Tibial nerve (tissue), 4 donors: ENCODE measurements at regions not wholly inside any gene's neighbourhood (a gene's known extent, or its start where the extent isn't known, plus 50 kb on each side); places are given as distances from the start of the nearest gene placed in this dataset.
A peak's percentile ranks its signal among the peaks of the same experiment; 100 is the strongest.

Experiments
- DNase-seq, 2 donors: peaks; one replicate each; pipeline ENCODE4 v3.0.0-alpha.2; 2019; ENCODE audit warnings: low spot score in 2 of 2
- H3K27ac ChIP-seq, 4 donors: fragments of 200-600 bp; sonication (generic) in 3 of 4; one replicate each; pipeline ENCODE4 v1.5.1; 2017 to 2019; ENCODE audit warnings: mild to moderate bottlenecking in 1 of 4
- H3K27me3 ChIP-seq, 2 donors: fragments of 200-600 bp; sonication (generic) in 1 of 2; one replicate each; pipeline versions ENCODE4 v1.5.1 to v1.6.0; 2017 to 2019
- H3K36me3 ChIP-seq, 3 donors: fragments of 200-600 bp; sonication (generic); one replicate each; pipeline ENCODE4 v1.5.1; 2018 to 2019
- H3K4me1 ChIP-seq, 4 donors: fragments of 200-600 bp; sonication (generic) in 3 of 4; one replicate each; pipeline ENCODE4 v1.5.1; 2017 to 2019
- H3K4me3 ChIP-seq, 4 donors: fragments of 200-600 bp; sonication (generic) in 3 of 4; one replicate each; pipeline ENCODE4 v1.5.1; 2017 to 2019; ENCODE audit warnings: mild to moderate bottlenecking in 1 of 4, moderate library complexity in 1 of 4
- H3K9me3 ChIP-seq, 4 donors: fragments of 200-600 bp; sonication (generic) in 3 of 4; one replicate each; pipeline ENCODE4 v1.5.1; 2017 to 2019
- CTCF ChIP-seq, 5 experiments: fragments of 200-600 bp in 3 of 5; fragments of 450-650 bp in 2 of 5; sonication (generic) in 3 of 5; IDR thresholded peaks; one replicate each; pipeline ENCODE4 v1.5.1; 2016 to 2019; ENCODE audit warnings: antibody characterized with exemption in 5 of 5, mild to moderate bottlenecking in 3 of 5, moderate library complexity in 2 of 5
- EP300 ChIP-seq, 2 donors: sonication (generic); formaldehyde crosslinking; IDR thresholded peaks; one replicate each; pipeline ENCODE4 v1.6.1; 2017; ENCODE audit warnings: antibody characterized with exemption in 2 of 2, mild to moderate bottlenecking in 1 of 2
- POLR2A ChIP-seq, 2 donors: fragments of 450-650 bp; IDR thresholded peaks; one replicate each; pipeline ENCODE4 v1.6.1; 2017; ENCODE audit warnings: antibody characterized with exemption in 2 of 2, mild to moderate bottlenecking in 2 of 2, moderate library complexity in 2 of 2
- WGBS, 2 donors: methylation state at CpG; one replicate each; pipeline ENCODE4 v1.1.5; 2018; 5-methylcytosine and 5-hydroxymethylcytosine counted together

- Histone ChIP-seq H3K27ac (no peak overlapping the region), H3K27me3 (no peaks in the 10 kb centered on the region), H3K4me3 (no peak overlapping the region), H3K36me3 (no peaks in the 10 kb centered on the region), H3K9me3 (no peaks in the 10 kb centered on the region), H3K4me1 (peaks cover 0 to 16% (median 0%) of the 10 kb centered on the region in 4 donors)
- no peak for DNase-seq
- no peak for TF ChIP-seq CTCF (IDR thresholded peaks at IDR 0.05)
- no peak for TF ChIP-seq POLR2A (IDR thresholded peaks at IDR 0.05)
- TF ChIP-seq EP300 (IDR thresholded peaks at IDR 0.05) = no peak
These were observed 61.4 kb upstream of the COPS8 start for GRCh38 chr2:237024255-237024654.

- H3K27ac ChIP-seq = peak overlapping the region in 2 of 4 donors; percentile 57 to 62
- DNase-seq = peak; percentile 21 to 61
- no peaks in the 10 kb centered on the region for H3K27me3 ChIP-seq
- TF ChIP-seq EP300 (IDR thresholded peaks at IDR 0.05) (peak in 1 of 2 donors; percentile 82), POLR2A (IDR thresholded peaks at IDR 0.05) (no peak), CTCF (IDR thresholded peaks at IDR 0.05) (no peak)
- WGBS, 2 donors = 82 to 87% methylated on average over 10 of the region's 10 CpGs
- H3K4me1 ChIP-seq = peaks cover 0 to 12% (median 0%) of the 10 kb centered on the region in 4 donors
- H3K4me3 ChIP-seq = no peak overlapping the region
- H3K9me3 ChIP-seq = no peaks in the 10 kb centered on the region
- H3K36me3 ChIP-seq = no peaks in the 10 kb centered on the region
These were observed 60.4 kb upstream of the COPS8 start for GRCh38 chr2:237025090-237025865.

GRCh38 chr2:237026981-237027711 lies 58.5 kb upstream of the COPS8 start:
- peaks cover 0 to 12% (median 0%) of the 10 kb centered on the region in 4 donors for H3K4me1 ChIP-seq
- peak in 1 of 2 donors; percentile 52 for TF ChIP-seq EP300 (IDR thresholded peaks at IDR 0.05)
- peak; percentile 73 to 95 (median 77) for TF ChIP-seq CTCF (IDR thresholded peaks at IDR 0.05)
- TF ChIP-seq POLR2A (IDR thresholded peaks at IDR 0.05) = no peak
- H3K27ac ChIP-seq = peak overlapping the region in 1 of 4 donors; percentile 44
- H3K4me3 ChIP-seq = no peak overlapping the region
- no peaks in the 10 kb centered on the region for H3K9me3 ChIP-seq
- peak; percentile 71 to 75 for DNase-seq
- no peaks in the 10 kb centered on the region for H3K27me3 ChIP-seq
- H3K36me3 ChIP-seq = no peaks in the 10 kb centered on the region
- 48 to 57% methylated on average over 8 of the region's 8 CpGs for WGBS, 2 donors

- Histone ChIP-seq H3K27me3 (no peaks in the 10 kb centered on the region), H3K4me3 (no peak overlapping the region), H3K4me1 (peaks cover 0 to 12% (median 0%) of the 10 kb centered on the region in 4 donors), H3K9me3 (no peaks in the 10 kb centered on the region), H3K27ac (no peak overlapping the region), H3K36me3 (no peaks in the 10 kb centered on the region)
- DNase-seq = no peak
- TF ChIP-seq CTCF (IDR thresholded peaks at IDR 0.05) (peak in 1 of 5 experiments; percentile 2), POLR2A (IDR thresholded peaks at IDR 0.05) (no peak)
- 56 to 59% methylated on average over 5 of the region's 5 CpGs for WGBS, 2 donors
These were observed 58.0 kb upstream of the COPS8 start for GRCh38 chr2:237027712-237028029.

- DNase-seq = no peak
- WGBS, 2 donors = 90 to 97% methylated on average over 2 to 6 of the region's 8 CpGs
- H3K9me3 ChIP-seq = no peaks in the 10 kb centered on the region
- no peaks in the 10 kb centered on the region for H3K36me3 ChIP-seq
- no peak overlapping the region for H3K4me3 ChIP-seq
- no peak overlapping the region for H3K27ac ChIP-seq
- H3K4me1 ChIP-seq = peaks cover 0 to 12% (median 0%) of the 10 kb centered on the region in 4 donors
- H3K27me3 ChIP-seq = no peaks in the 10 kb centered on the region
- TF ChIP-seq EP300 (IDR thresholded peaks at IDR 0.05) (no peak), POLR2A (IDR thresholded peaks at IDR 0.05) (no peak), CTCF (IDR thresholded peaks at IDR 0.05) (no peak)
These were observed 55.3 kb upstream of the COPS8 start for GRCh38 chr2:237030382-237030781.
